ENCODE measurements at regions not wholly inside any gene's neighbourhood (a gene's known extent, or its start where the extent isn't known, plus 50 kb on each side); places are given as distances from the start of the nearest gene placed in this dataset.

DNA sequence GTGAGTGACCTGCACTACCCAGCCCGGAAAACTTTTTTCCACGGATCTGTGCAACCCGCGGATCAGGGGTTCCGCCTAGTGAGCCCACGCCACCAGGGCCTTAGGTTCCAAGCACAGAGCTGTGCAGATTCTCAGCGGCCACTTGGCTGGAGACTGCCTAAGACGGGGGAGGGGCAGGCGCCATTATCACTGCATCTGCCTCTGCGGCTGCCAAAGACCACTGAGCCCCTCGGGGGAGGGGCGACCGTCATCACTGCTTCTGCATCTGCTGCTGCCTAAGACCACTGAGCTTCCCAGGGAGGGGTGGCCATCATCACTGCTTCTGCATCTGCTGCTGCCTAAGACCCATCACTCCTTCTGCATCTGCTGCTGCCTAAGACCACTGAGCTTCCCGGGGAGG lies 460.2 kb downstream of the OCA2 start:
- TF ChIP-seq, protein P1, sequence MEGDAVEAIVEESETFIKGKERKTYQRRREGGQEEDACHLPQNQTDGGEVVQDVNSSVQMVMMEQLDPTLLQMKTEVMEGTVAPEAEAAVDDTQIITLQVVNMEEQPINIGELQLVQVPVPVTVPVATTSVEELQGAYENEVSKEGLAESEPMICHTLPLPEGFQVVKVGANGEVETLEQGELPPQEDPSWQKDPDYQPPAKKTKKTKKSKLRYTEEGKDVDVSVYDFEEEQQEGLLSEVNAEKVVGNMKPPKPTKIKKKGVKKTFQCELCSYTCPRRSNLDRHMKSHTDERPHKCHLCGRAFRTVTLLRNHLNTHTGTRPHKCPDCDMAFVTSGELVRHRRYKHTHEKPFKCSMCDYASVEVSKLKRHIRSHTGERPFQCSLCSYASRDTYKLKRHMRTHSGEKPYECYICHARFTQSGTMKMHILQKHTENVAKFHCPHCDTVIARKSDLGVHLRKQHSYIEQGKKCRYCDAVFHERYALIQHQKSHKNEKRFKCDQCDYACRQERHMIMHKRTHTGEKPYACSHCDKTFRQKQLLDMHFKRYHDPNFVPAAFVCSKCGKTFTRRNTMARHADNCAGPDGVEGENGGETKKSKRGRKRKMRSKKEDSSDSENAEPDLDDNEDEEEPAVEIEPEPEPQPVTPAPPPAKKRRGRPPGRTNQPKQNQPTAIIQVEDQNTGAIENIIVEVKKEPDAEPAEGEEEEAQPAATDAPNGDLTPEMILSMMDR (conservative IDR thresholded peaks at IDR 0.05; ENCODE audit: low read depth in 2 of 2) = no peak
- TF ChIP-seq EZH2 (IDR thresholded peaks at IDR 0.05; ENCODE audit: low read depth, unreplicated experiment) (no peak), POLR2AphosphoS5 (IDR thresholded peaks at IDR 0.05; ENCODE audit: low read depth) (no peak), JUNB (IDR thresholded peaks at IDR 0.05; ENCODE audit: unreplicated experiment) (no peak), STAT1 (IDR thresholded peaks at IDR 0.05; ENCODE audit: unreplicated experiment) (no peak), EZH2phosphoT487 (IDR thresholded peaks at IDR 0.05; ENCODE audit: unreplicated experiment) (no peak), CREB1 (CRISPR knock-in tag; IDR thresholded peaks at IDR 0.05; ENCODE audit: low read depth) (no peak), NANOG (IDR thresholded peaks at IDR 0.05; ENCODE audit: borderline replicate concordance) (no peak), ZNF331 (CRISPR knock-in tag; IDR thresholded peaks at IDR 0.05; ENCODE audit: low read depth) (no peak)
- TF ChIP-seq, protein P2, sequence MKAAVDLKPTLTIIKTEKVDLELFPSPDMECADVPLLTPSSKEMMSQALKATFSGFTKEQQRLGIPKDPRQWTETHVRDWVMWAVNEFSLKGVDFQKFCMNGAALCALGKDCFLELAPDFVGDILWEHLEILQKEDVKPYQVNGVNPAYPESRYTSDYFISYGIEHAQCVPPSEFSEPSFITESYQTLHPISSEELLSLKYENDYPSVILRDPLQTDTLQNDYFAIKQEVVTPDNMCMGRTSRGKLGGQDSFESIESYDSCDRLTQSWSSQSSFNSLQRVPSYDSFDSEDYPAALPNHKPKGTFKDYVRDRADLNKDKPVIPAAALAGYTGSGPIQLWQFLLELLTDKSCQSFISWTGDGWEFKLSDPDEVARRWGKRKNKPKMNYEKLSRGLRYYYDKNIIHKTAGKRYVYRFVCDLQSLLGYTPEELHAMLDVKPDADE (IDR thresholded peaks at IDR 0.05) = no peak
- TF ChIP-seq, protein P3, sequence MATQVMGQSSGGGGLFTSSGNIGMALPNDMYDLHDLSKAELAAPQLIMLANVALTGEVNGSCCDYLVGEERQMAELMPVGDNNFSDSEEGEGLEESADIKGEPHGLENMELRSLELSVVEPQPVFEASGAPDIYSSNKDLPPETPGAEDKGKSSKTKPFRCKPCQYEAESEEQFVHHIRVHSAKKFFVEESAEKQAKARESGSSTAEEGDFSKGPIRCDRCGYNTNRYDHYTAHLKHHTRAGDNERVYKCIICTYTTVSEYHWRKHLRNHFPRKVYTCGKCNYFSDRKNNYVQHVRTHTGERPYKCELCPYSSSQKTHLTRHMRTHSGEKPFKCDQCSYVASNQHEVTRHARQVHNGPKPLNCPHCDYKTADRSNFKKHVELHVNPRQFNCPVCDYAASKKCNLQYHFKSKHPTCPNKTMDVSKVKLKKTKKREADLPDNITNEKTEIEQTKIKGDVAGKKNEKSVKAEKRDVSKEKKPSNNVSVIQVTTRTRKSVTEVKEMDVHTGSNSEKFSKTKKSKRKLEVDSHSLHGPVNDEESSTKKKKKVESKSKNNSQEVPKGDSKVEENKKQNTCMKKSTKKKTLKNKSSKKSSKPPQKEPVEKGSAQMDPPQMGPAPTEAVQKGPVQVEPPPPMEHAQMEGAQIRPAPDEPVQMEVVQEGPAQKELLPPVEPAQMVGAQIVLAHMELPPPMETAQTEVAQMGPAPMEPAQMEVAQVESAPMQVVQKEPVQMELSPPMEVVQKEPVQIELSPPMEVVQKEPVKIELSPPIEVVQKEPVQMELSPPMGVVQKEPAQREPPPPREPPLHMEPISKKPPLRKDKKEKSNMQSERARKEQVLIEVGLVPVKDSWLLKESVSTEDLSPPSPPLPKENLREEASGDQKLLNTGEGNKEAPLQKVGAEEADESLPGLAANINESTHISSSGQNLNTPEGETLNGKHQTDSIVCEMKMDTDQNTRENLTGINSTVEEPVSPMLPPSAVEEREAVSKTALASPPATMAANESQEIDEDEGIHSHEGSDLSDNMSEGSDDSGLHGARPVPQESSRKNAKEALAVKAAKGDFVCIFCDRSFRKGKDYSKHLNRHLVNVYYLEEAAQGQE (IDR thresholded peaks at IDR 0.05; ENCODE audit: unreplicated experiment) = no peak
- TF ChIP-seq, protein P4, sequence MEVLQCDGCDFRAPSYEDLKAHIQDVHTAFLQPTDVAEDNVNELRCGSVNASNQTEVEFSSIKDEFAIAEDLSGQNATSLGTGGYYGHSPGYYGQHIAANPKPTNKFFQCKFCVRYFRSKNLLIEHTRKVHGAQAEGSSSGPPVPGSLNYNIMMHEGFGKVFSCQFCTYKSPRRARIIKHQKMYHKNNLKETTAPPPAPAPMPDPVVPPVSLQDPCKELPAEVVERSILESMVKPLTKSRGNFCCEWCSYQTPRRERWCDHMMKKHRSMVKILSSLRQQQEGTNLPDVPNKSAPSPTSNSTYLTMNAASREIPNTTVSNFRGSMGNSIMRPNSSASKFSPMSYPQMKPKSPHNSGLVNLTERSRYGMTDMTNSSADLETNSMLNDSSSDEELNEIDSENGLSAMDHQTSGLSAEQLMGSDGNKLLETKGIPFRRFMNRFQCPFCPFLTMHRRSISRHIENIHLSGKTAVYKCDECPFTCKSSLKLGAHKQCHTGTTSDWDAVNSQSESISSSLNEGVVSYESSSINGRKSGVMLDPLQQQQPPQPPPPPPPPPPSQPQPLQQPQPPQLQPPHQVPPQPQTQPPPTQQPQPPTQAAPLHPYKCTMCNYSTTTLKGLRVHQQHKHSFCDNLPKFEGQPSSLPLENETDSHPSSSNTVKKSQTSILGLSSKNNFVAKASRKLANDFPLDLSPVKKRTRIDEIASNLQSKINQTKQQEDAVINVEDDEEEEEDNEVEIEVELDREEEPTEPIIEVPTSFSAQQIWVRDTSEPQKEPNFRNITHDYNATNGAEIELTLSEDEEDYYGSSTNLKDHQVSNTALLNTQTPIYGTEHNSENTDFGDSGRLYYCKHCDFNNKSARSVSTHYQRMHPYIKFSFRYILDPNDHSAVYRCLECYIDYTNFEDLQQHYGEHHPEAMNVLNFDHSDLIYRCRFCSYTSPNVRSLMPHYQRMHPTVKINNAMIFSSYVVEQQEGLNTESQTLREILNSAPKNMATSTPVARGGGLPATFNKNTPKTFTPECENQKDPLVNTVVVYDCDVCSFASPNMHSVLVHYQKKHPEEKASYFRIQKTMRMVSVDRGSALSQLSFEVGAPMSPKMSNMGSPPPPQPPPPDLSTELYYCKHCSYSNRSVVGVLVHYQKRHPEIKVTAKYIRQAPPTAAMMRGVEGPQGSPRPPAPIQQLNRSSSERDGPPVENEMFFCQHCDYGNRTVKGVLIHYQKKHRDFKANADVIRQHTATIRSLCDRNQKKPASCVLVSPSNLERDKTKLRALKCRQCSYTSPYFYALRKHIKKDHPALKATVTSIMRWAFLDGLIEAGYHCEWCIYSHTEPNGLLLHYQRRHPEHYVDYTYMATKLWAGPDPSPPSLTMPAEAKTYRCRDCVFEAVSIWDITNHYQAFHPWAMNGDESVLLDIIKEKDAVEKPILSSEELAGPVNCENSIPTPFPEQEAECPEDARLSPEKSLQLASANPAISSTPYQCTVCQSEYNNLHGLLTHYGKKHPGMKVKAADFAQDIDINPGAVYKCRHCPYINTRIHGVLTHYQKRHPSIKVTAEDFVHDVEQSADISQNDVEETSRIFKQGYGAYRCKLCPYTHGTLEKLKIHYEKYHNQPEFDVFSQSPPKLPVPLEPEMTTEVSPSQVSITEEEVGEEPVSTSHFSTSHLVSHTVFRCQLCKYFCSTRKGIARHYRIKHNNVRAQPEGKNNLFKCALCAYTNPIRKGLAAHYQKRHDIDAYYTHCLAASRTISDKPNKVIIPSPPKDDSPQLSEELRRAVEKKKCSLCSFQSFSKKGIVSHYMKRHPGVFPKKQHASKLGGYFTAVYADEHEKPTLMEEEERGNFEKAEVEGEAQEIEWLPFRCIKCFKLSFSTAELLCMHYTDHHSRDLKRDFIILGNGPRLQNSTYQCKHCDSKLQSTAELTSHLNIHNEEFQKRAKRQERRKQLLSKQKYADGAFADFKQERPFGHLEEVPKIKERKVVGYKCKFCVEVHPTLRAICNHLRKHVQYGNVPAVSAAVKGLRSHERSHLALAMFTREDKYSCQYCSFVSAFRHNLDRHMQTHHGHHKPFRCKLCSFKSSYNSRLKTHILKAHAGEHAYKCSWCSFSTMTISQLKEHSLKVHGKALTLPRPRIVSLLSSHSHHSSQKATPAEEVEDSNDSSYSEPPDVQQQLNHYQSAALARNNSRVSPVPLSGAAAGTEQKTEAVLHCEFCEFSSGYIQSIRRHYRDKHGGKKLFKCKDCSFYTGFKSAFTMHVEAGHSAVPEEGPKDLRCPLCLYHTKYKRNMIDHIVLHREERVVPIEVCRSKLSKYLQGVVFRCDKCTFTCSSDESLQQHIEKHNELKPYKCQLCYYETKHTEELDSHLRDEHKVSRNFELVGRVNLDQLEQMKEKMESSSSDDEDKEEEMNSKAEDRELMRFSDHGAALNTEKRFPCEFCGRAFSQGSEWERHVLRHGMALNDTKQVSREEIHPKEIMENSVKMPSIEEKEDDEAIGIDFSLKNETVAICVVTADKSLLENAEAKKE (CRISPR knock-in tag; IDR thresholded peaks at IDR 0.05) = no peak
